Ascending aorta (tissue), 2 donors: ENCODE measurements at regions not wholly inside any gene's neighbourhood (a gene's known extent, or its start where the extent isn't known, plus 50 kb on each side); places are given as distances from the start of the nearest gene placed in this dataset.

Source experiments
- DNase-seq, 2 donors: peaks; one replicate each; pipeline ENCODE4 v3.0.0-alpha.2; 2019; ENCODE audit warnings: low spot score in 2 of 2
- H3K27ac ChIP-seq, 2 donors: fragments of 200-600 bp; sonication (generic); one replicate each; pipeline ENCODE4 v1.5.1; 2016 to 2017; ENCODE audit warnings: mild to moderate bottlenecking in 1 of 2
- H3K27me3 ChIP-seq: fragments of 200-600 bp; sonication (generic); one replicate; pipeline ENCODE4 v1.5.1; 2017
- H3K36me3 ChIP-seq, 2 donors: fragments of 200-600 bp; sonication (generic); one replicate each; pipeline ENCODE4 v1.5.1; 2016
- H3K4me1 ChIP-seq, 2 donors: fragments of 200-600 bp; sonication (generic); one replicate each; pipeline ENCODE4 v1.5.1; 2016 to 2017; ENCODE audit warnings: mild to moderate bottlenecking in 1 of 2
- H3K4me3 ChIP-seq, 2 donors: fragments of 200-600 bp; sonication (generic); one replicate each; pipeline ENCODE4 v1.5.1; 2016 to 2017; ENCODE audit warnings: mild to moderate bottlenecking in 1 of 2
- H3K9me3 ChIP-seq, 2 donors: fragments of 200-600 bp; sonication (generic); one replicate each; pipeline ENCODE4 v1.5.1; 2016
- intact Hi-C: fragments of 100-400 bp; cut with DNase I; formaldehyde crosslinking; loops from one replicate; pipeline ENCODE4 v1.15.1; 2023
- TF ChIP-seq, protein P1 (sequence below), 3 experiments: fragments of 200-600 bp in 2 of 3; fragments of 450-650 bp in 1 of 3; sonication (generic) in 2 of 3; IDR thresholded peaks; one replicate each; pipeline ENCODE4 v1.5.1; 2016 to 2019; ENCODE audit warnings: antibody characterized with exemption in 3 of 3, mild to moderate bottlenecking in 1 of 3, moderate library complexity in 1 of 3

DNA sequence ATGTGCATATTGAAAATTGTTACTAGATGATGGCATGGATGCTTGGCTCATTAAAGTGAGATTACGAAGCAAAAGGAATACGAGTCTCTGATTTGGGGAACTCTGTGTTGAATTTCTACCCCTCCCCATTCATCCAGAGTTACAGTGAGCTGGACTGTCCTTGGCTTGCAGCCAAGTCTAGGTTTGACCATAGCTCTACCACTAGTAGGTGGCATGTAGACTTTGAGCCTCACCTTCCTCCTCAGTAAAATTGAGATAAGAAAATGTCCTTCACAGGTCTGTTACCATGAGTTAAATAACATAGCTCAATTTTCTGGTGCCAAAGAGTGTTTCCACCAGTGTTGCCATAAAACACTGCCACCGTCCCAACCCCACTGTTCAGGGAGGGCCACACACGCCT is 727.6 kb upstream of the ID2 start:
- Histone ChIP-seq H3K27me3 (no peaks in the 10 kb centered on the region), H3K27ac (no peak overlapping the region), H3K4me1 (peaks cover 0 to 13% of the 10 kb centered on the region in 2 donors), H3K36me3 (no peaks in the 10 kb centered on the region), H3K9me3 (no peaks in the 10 kb centered on the region), H3K4me3 (no peak overlapping the region)
- intact Hi-C loops, result no loop called here
- TF ChIP-seq, protein P1, sequence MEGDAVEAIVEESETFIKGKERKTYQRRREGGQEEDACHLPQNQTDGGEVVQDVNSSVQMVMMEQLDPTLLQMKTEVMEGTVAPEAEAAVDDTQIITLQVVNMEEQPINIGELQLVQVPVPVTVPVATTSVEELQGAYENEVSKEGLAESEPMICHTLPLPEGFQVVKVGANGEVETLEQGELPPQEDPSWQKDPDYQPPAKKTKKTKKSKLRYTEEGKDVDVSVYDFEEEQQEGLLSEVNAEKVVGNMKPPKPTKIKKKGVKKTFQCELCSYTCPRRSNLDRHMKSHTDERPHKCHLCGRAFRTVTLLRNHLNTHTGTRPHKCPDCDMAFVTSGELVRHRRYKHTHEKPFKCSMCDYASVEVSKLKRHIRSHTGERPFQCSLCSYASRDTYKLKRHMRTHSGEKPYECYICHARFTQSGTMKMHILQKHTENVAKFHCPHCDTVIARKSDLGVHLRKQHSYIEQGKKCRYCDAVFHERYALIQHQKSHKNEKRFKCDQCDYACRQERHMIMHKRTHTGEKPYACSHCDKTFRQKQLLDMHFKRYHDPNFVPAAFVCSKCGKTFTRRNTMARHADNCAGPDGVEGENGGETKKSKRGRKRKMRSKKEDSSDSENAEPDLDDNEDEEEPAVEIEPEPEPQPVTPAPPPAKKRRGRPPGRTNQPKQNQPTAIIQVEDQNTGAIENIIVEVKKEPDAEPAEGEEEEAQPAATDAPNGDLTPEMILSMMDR (IDR thresholded peaks at IDR 0.05), result no peak
- DNase-seq, result no peak

DNA sequence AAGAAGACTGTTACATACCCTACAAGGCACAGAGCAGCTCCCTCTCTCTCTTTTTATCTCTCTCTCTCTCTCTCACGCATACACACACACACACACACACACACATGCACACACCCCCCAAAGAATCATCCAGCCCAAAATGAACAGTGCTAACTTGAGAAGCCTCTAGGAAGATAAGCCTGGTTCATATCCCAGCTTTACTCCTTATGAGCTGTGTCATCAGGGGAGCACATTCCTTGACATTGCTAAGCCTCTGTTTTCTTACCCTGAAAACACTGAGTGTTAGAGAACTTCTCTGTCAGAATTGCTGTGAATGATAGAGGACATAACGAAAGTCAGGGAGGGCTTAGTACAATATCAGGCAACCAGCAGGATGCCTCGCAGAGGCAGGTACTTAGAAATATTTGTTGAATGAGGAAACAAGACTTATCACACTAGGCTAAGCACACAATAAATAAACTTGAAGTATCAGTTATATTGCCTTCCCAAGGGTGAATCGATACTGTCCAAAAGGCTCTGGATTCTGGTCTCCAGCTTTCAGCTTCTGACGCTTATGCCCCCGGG is 725.6 kb upstream of the ID2 start:
- no peak for DNase-seq
- no peak overlapping the region for H3K4me3 ChIP-seq
- TF ChIP-seq, protein P1 (IDR thresholded peaks at IDR 0.05), result no peak
- no peak overlapping the region for H3K27ac ChIP-seq
- intact Hi-C loops, result no loop called here
- H3K36me3 ChIP-seq, result no peaks in the 10 kb centered on the region
- no peaks in the 10 kb centered on the region for H3K9me3 ChIP-seq
- no peaks in the 10 kb centered on the region for H3K4me1 ChIP-seq
- H3K27me3 ChIP-seq, result no peaks in the 10 kb centered on the region

DNA sequence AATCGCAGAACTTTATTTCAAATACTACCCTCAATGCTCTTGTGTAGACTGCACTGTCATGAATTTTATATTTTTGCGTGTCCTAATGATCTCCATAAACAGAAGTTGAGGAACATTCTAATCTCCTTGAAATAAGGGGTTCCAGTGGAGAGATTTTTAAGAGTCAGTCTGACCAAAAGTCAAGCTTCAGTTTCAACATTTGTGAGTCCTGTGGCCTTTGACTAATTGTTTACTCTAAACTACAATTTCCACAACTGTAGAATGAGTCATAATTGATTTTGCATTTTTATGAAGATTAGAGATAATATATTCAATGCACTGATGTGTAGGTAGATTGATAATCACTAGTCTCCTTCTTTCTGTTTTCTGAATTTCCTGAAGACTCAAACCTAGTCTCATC is 720.3 kb upstream of the ID2 start:
- no peak for DNase-seq
- H3K4me1 ChIP-seq, result no peaks in the 10 kb centered on the region
- H3K27ac ChIP-seq, result no peak overlapping the region
- TF ChIP-seq, protein P1 (IDR thresholded peaks at IDR 0.05), result no peak
- H3K36me3 ChIP-seq, result no peaks in the 10 kb centered on the region
- no peaks in the 10 kb centered on the region for H3K27me3 ChIP-seq
- no peaks in the 10 kb centered on the region for H3K9me3 ChIP-seq
- intact Hi-C loops, result no loop called here
- H3K4me3 ChIP-seq, result no peak overlapping the region

- H3K4me3 ChIP-seq, result no peak overlapping the region
- H3K27me3 ChIP-seq, result no peaks in the 10 kb centered on the region
- intact Hi-C loops, result no loop called here
- H3K4me1 ChIP-seq, result no peaks in the 10 kb centered on the region
- H3K27ac ChIP-seq, result no peak overlapping the region
- H3K9me3 ChIP-seq, result no peaks in the 10 kb centered on the region
- DNase-seq, result no peak
- H3K36me3 ChIP-seq, result no peaks in the 10 kb centered on the region
- TF ChIP-seq, protein P1 (IDR thresholded peaks at IDR 0.05), result no peak
Measured at GRCh38 chr2:7962161-7962560, 719.7 kb upstream of the ID2 start.

DNA sequence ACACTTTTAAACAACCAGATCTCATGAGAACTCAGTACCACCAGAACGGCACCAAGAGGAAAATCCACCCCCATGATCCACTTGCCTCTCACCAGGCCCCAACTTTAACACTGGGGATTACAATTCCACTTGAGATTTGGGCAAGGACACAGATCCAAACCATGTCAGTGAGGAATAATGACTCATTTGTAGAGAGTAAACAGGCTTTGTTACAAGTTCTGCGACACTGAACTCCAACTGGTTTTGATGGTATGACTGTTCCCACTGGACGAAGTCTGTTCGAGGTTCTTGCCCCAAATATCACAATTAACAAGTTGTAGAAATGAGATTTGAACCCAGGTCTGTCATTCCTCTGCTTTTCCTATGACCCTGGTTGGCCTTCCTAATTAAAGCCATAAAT is 718.1 kb upstream of the ID2 start:
- no peak for DNase-seq
- Histone ChIP-seq H3K4me1 (no peaks in the 10 kb centered on the region), H3K27ac (no peak overlapping the region), H3K27me3 (no peaks in the 10 kb centered on the region), H3K36me3 (no peaks in the 10 kb centered on the region), H3K4me3 (no peak overlapping the region), H3K9me3 (no peaks in the 10 kb centered on the region)
- TF ChIP-seq, protein P1 (IDR thresholded peaks at IDR 0.05), result no peak
- intact Hi-C loops, result no loop called here

GRCh38 chr2:7966032-7966431 is 715.8 kb upstream of the ID2 start:
- H3K4me1 ChIP-seq, result no peaks in the 10 kb centered on the region
- TF ChIP-seq, protein P1 (IDR thresholded peaks at IDR 0.05), result no peak
- H3K4me3 ChIP-seq, result no peak overlapping the region
- no peak for DNase-seq
- intact Hi-C loops, result no loop called here
- no peaks in the 10 kb centered on the region for H3K36me3 ChIP-seq
- H3K9me3 ChIP-seq, result no peaks in the 10 kb centered on the region
- H3K27me3 ChIP-seq, result no peaks in the 10 kb centered on the region
- H3K27ac ChIP-seq, result no peak overlapping the region
